ENCODE measurements at regions not wholly inside any gene's neighbourhood (a gene's known extent, or its start where the extent isn't known, plus 50 kb on each side); places are given as distances from the start of the nearest gene placed in this dataset.

- H3K4me3 ChIP-seq (ENCODE audit: low read depth, low read length), result no peak overlapping the region
- DNase-seq (ENCODE audit: low read depth) (no peak), FAIRE-seq (no peak)
- no peak for TF ChIP-seq CTCF (IDR thresholded peaks at IDR 0.05; ENCODE audit: insufficient read depth, low read length, severe bottlenecking)
- no peaks in the 10 kb centered on the region for H3K36me3 ChIP-seq (ENCODE audit: control insufficient read depth, insufficient read depth, low read length)
- H3K27me3 ChIP-seq (ENCODE audit: control insufficient read depth, insufficient read depth, low read length), result no peaks in the 10 kb centered on the region
These were observed 176.4 kb upstream of the MDFIC2 start for GRCh38 chr3:70488816-70489215.

DNA sequence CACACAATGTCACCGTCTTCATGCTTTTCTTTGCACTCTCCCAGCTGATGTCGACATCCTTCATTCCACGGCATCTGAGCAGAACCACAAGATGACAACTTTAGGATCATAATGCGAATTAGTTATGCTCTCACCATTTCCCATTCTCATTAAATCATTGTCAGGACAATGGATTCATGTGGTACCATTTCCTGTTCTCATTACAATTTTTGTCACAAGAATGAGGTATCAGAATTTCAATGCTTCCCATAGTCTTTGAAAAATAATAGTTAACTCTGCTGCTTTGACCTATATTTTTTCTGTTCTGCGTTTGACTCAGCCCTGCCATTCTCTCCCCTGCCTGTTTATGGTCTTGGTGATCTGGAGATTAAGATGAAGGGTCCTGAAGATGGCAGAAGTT is 175.7 kb upstream of the MDFIC2 start:
- DNase-seq (ENCODE audit: low read depth) (no peak), FAIRE-seq (no peak)
- H3K36me3 ChIP-seq (ENCODE audit: control insufficient read depth, insufficient read depth, low read length), result no peaks in the 10 kb centered on the region
- no peak for TF ChIP-seq CTCF (IDR thresholded peaks at IDR 0.05; ENCODE audit: insufficient read depth, low read length, severe bottlenecking)
- H3K27me3 ChIP-seq (ENCODE audit: control insufficient read depth, insufficient read depth, low read length), result no peaks in the 10 kb centered on the region
- no peak overlapping the region for H3K4me3 ChIP-seq (ENCODE audit: low read depth, low read length)

- no peak overlapping the region for H3K4me3 ChIP-seq (ENCODE audit: low read depth, low read length)
- no peaks in the 10 kb centered on the region for H3K27me3 ChIP-seq (ENCODE audit: control insufficient read depth, insufficient read depth, low read length)
- no peak for FAIRE-seq
- TF ChIP-seq CTCF (IDR thresholded peaks at IDR 0.05; ENCODE audit: insufficient read depth, low read length, severe bottlenecking), result no peak
- H3K36me3 ChIP-seq (ENCODE audit: control insufficient read depth, insufficient read depth, low read length), result no peaks in the 10 kb centered on the region
- no peak for DNase-seq (ENCODE audit: low read depth)
These were observed 174.1 kb upstream of the MDFIC2 start for GRCh38 chr3:70486414-70487017.

GRCh38 chr3:70476174-70476573 is 163.7 kb upstream of the MDFIC2 start:
- Histone ChIP-seq H3K4me3 (ENCODE audit: low read depth, low read length) (no peak overlapping the region), H3K27me3 (ENCODE audit: control insufficient read depth, insufficient read depth, low read length) (no peaks in the 10 kb centered on the region), H3K36me3 (ENCODE audit: control insufficient read depth, insufficient read depth, low read length) (no peaks in the 10 kb centered on the region)
- DNase-seq (ENCODE audit: low read depth), result no peak
- FAIRE-seq, result no peak
- no peak for TF ChIP-seq CTCF (IDR thresholded peaks at IDR 0.05; ENCODE audit: insufficient read depth, low read length, severe bottlenecking)

GRCh38 chr3:70471464-70472342 is 159.3 kb upstream of the MDFIC2 start:
- no peak overlapping the region for H3K4me3 ChIP-seq (ENCODE audit: low read depth, low read length)
- DNase-seq (ENCODE audit: low read depth) (no peak), FAIRE-seq (no peak)
- H3K36me3 ChIP-seq (ENCODE audit: control insufficient read depth, insufficient read depth, low read length), result no peaks in the 10 kb centered on the region
- TF ChIP-seq CTCF (IDR thresholded peaks at IDR 0.05; ENCODE audit: insufficient read depth, low read length, severe bottlenecking), result no peak
- no peaks in the 10 kb centered on the region for H3K27me3 ChIP-seq (ENCODE audit: control insufficient read depth, insufficient read depth, low read length)
